Transverse colon (tissue), 4 donors: ENCODE measurements at regions not wholly inside any gene's neighbourhood (a gene's known extent, or its start where the extent isn't known, plus 50 kb on each side); places are given as distances from the start of the nearest gene placed in this dataset.

Experiments
- DNase-seq: peaks from one replicate; pipeline ENCODE4 v3.0.0-alpha.2; 2019
- H3K27ac ChIP-seq, 4 donors: fragments of 200-600 bp; sonication (generic); 2 replicates each; pipeline ENCODE4 v1.5.1; 2016 to 2018; ENCODE audit warnings: inconsistent platforms in 4 of 4
- H3K27me3 ChIP-seq: fragments of 200-600 bp; sonication (generic); 2 replicates; pipeline ENCODE4 v1.5.1; 2017; ENCODE audit warnings: inconsistent platforms
- H3K36me3 ChIP-seq, 4 donors: fragments of 200-600 bp; sonication (generic); 2 replicates each; pipeline ENCODE4 v1.5.1; 2017 to 2019; ENCODE audit warnings: inconsistent platforms in 4 of 4
- H3K4me1 ChIP-seq, 4 donors: fragments of 200-600 bp; sonication (generic); 2 replicates each; pipeline ENCODE4 v1.5.1; 2017 to 2020; ENCODE audit warnings: inconsistent platforms in 4 of 4
- H3K4me3 ChIP-seq, 4 donors: fragments of 200-600 bp; sonication (generic); 1 replicate in 1 of 4; 2 replicates in 3 of 4; pipeline versions ENCODE4 v1.5.1 to v1.6.1; 2017 to 2019; ENCODE audit warnings: inconsistent platforms in 4 of 4
- H3K9me3 ChIP-seq, 2 donors: fragments of 200-600 bp; sonication (generic); 2 replicates each; pipeline ENCODE4 v1.5.1; 2017 to 2019; ENCODE audit warnings: inconsistent platforms in 2 of 2
- CTCF ChIP-seq, 5 experiments: fragments of 200-600 bp in 3 of 5; fragments of 450-650 bp in 2 of 5; sonication (generic) in 3 of 5; IDR thresholded peaks; 1 replicate in 2 of 5; 2 replicates in 3 of 5; pipeline ENCODE4 v1.5.1; 2016 to 2017; ENCODE audit warnings: antibody characterized with exemption in 5 of 5, inconsistent platforms in 3 of 5, mild to moderate bottlenecking in 2 of 5, moderate library complexity in 1 of 5
- EP300 ChIP-seq: sonication (generic); formaldehyde crosslinking; IDR thresholded peaks from one replicate; pipeline ENCODE4 v1.6.1; 2017; ENCODE audit warnings: antibody characterized with exemption, low read depth
- POLR2A ChIP-seq: fragments of 450-650 bp; IDR thresholded peaks from one replicate; pipeline ENCODE4 v1.6.1; 2016; ENCODE audit warnings: antibody characterized with exemption, mild to moderate bottlenecking, moderate library complexity
- POLR2AphosphoS5 ChIP-seq, 3 donors: sonication (generic); formaldehyde crosslinking; IDR thresholded peaks; one replicate each; pipeline ENCODE4 v1.6.1; 2016; ENCODE audit warnings: antibody characterized with exemption in 3 of 3
- WGBS, 2 donors: methylation state at CpG; one replicate each; pipeline ENCODE4 v1.1.5; 2018; ENCODE audit warnings: low coverage in 1 of 2; 5-methylcytosine and 5-hydroxymethylcytosine counted together
- in situ Hi-C, 4 donors: fragments of 200-750 bp; cut with MboI; loops; one replicate each; pipeline versions ENCODE4 v1.15.0 to v1.15.1; 2017; ENCODE audit warnings: low sequenced_read_pairs in 3 of 4, low pct_ligation_motif_present in 1 of 4, low pct_unique_long_range_greater_than_20kb in 1 of 4
- intact Hi-C: fragments of 100-400 bp; cut with DNase I; formaldehyde crosslinking; loops from one replicate; pipeline ENCODE4 v1.15.1; 2023; ENCODE audit warnings: low total_unique reads

GRCh38 chr10:117725993-117726392 is 183.4 kb downstream of the EMX2 start:
- TF ChIP-seq CTCF (IDR thresholded peaks at IDR 0.05) (no peak), EP300 (no peak)
- Histone ChIP-seq H3K27ac (no peak overlapping the region), H3K4me1 (no peaks in the 10 kb centered on the region), H3K36me3 (no peaks in the 10 kb centered on the region), H3K4me3 (no peak overlapping the region), H3K9me3 (no peaks in the 10 kb centered on the region), H3K27me3 (peaks cover 14% of the 10 kb centered on the region)
- intact Hi-C loops, result no loop called here
- 20 to 57% methylated on average over 1 to 3 of the region's 3 CpGs for WGBS, 2 donors
- DNase-seq, result no peak
- in situ Hi-C loops, result no loop called here

- intact Hi-C loops, result no loop called here
- 50 to 60% methylated on average over 1 to 2 of the region's 2 CpGs for WGBS, 2 donors
- DNase-seq, result no peak
- Histone ChIP-seq H3K9me3 (no peaks in the 10 kb centered on the region), H3K27me3 (peaks cover 11% of the 10 kb centered on the region), H3K4me1 (no peaks in the 10 kb centered on the region), H3K4me3 (no peak overlapping the region), H3K36me3 (no peaks in the 10 kb centered on the region), H3K27ac (no peak overlapping the region)
- in situ Hi-C loops, result no loop called here
- TF ChIP-seq CTCF (IDR thresholded peaks at IDR 0.05), result no peak
- TF ChIP-seq POLR2AphosphoS5 (IDR thresholded peaks at IDR 0.05), result no peak
- no peak for TF ChIP-seq EP300
- no peak for TF ChIP-seq POLR2A
Measured at GRCh38 chr10:117726596-117727295, 184.2 kb downstream of the EMX2 start.

- Histone ChIP-seq H3K27ac (no peak overlapping the region), H3K4me1 (no peaks in the 10 kb centered on the region), H3K36me3 (no peaks in the 10 kb centered on the region), H3K4me3 (no peak overlapping the region), H3K27me3 (peaks cover 17% of the 10 kb centered on the region), H3K9me3 (no peaks in the 10 kb centered on the region)
- DNase-seq, result no peak
- in situ Hi-C loops (no loop called here), intact Hi-C loops (no loop called here)
- 83 to 86% methylated on average over 2 to 4 of the region's 4 CpGs for WGBS, 2 donors
- TF ChIP-seq EP300, result no peak
- no peak for TF ChIP-seq CTCF (IDR thresholded peaks at IDR 0.05)
- TF ChIP-seq POLR2A, result no peak
- no peak for TF ChIP-seq POLR2AphosphoS5 (IDR thresholded peaks at IDR 0.05)
Measured at GRCh38 chr10:117727421-117727820, 184.9 kb downstream of the EMX2 start.

GRCh38 chr10:117728087-117728486 is 185.5 kb downstream of the EMX2 start:
- no peak for TF ChIP-seq POLR2A
- no peak for TF ChIP-seq EP300
- TF ChIP-seq POLR2AphosphoS5 (IDR thresholded peaks at IDR 0.05), result no peak
- TF ChIP-seq CTCF (IDR thresholded peaks at IDR 0.05), result no peak
- in situ Hi-C loops, result no loop called here
- Histone ChIP-seq H3K4me1 (no peaks in the 10 kb centered on the region), H3K27me3 (peaks cover 24% of the 10 kb centered on the region), H3K27ac (no peak overlapping the region), H3K9me3 (no peaks in the 10 kb centered on the region), H3K36me3 (no peaks in the 10 kb centered on the region), H3K4me3 (no peak overlapping the region)
- DNase-seq, result no peak
- intact Hi-C loops, result no loop called here
